ENCODE measurements at regions not wholly inside any gene's neighbourhood (a gene's known extent, or its start where the extent isn't known, plus 50 kb on each side); places are given as distances from the start of the nearest gene placed in this dataset.
"Not testable (repeated sequence)": the region's sequence is repeated elsewhere in the genome, so short reads cannot be mapped to it uniquely, and the experiment has no call there.

DNA sequence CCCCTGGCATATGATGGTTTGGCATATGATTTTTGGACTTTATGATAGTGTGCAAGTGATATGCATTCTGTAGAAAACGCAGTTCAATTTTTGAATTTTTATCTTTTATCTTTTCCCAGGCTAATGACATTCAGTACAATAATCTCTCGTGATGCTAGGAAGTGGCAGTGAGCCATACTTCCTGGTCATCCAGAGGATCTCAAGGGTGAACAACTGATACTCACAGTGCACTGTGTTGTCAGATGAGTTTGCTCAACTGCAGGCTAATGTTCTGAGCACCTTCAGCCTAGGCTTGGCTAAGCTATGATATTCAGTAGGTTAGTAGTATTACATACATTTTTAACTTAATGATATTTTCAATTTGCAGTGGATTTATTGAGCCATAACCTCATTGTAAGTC, 405.3 kb downstream of the PCDH7 start:
- no peak for DNase-seq

DNA sequence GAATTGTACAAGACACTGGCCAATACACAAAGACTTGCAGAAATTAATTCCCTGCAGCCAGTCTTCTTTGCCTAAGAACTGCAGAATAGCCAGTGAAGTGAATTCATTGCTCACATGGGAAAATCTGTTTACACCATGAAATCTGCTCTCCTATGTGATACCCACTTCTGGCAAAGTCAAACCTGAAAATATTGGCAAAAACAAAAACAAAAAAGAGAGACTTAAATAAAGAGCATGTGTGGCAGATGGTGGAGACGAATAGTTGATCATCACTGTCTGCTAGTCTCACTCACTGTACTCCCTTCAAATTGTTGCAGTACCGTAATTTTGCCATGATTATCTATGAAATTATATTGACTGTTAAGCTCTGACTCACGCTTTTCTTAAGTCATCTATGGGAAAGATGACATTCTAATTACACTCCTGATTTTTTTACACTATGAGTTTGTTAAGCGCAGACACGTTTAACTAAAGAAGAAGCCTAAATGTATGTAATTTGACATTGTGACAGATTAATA, 406.8 kb downstream of the PCDH7 start:
- DNase-seq, result no peak

DNA sequence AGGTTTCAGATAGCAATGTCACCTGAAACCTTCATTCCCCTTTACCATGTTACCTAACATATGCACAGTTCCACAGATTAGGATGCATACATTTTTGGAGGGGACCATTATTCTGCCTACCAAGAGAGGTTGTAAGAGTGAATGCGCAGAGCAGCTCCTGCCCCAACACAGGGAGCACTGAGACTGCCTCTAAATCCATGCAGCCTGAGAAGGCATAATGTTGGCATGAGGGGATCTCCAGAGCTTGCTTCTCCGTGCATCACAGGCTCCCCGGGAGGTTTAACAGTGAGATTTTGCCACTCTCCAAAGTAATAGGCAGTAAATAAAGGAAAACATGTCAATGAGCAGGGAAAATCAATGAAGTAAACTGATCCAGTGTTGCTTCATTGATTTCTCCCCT, 410.8 kb downstream of the PCDH7 start:
- no peak for DNase-seq

DNA sequence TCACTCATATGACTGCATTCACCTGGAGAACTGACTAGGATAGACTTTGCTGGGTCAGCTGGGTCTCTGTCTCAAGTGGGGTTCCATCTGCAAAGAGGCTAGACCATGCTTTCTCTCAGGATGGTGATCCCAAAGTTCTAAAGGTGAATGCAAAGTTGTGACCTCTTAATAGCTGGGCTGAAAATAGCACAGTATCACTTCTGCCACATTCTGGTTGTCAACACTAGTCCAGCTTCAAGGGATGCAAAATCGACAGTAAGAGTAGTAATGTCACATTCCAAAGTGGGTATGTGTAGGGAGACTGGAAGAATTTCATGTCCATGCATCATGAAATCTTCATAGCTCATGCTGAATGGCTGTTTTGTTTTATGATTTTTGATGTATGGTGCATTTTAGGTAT, 414.6 kb downstream of the PCDH7 start:
- no peak for DNase-seq

DNA sequence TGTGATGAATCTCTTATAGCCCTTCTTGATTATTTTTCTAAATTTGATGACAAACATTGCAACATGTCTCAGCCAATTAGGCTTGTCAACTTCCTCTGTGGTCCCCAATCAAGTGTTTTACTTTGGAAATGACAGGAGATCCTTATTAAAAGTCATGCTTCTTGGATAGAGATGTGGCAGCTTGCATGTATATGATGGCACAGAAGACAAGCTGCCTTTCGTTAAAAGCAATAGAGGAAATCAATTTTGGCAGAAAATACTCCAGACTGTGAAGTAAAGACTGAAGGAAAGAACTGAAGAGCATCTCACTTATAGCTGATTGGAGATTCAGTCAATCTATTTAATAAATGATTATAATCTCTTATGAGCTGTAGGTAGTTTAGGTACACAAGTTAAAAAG, 419.6 kb downstream of the PCDH7 start:
- no peak for DNase-seq

DNA sequence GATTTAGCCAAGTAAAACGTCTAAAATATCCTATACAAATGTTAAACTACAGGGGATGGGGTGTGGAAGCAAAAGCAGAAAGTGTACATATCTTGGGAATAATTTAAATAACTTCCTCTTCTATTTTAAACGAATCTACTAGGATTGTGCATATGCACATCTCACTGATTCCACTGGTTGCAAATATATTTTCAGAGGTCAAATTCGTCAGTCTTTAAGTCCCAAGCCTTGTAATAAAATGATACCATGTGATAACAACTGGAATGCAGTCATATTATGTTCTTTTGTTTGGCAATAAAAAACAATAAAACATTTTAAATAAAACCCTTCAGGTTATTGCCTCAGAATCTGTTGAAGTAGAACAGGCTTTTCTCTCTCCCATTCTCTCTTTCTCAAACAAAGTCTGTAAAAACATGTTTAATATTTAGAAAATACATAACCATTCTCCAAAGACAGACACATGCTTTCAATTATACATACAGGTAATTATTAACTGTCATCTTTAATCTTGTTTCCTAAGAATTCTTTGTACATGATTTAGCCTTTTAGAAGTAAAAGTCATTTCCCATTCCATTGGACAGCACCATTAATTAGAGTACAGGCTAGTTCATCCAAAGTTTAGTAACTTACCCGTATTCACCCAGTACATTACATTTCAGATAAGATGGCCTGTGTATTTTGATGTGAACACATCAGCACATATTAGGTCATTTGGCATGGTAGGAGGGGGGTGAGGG, 421.1 kb downstream of the PCDH7 start:
- DNase-seq, result no peak

DNA sequence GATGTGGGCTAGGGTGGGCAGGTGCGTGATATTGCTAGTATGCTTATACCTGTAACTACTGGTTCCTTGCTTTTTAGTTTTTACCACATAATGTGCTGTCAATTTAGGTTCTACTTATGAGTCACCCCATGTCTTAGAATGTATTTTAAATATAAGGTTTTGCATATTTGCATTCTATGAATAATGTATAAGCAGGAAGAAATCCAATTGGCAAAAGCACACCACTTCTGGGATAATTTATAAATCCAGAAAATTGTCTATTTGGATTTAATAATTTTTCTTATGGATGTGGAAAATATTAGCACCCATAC, 421.6 kb downstream of the PCDH7 start:
- DNase-seq, result no peak

DNA sequence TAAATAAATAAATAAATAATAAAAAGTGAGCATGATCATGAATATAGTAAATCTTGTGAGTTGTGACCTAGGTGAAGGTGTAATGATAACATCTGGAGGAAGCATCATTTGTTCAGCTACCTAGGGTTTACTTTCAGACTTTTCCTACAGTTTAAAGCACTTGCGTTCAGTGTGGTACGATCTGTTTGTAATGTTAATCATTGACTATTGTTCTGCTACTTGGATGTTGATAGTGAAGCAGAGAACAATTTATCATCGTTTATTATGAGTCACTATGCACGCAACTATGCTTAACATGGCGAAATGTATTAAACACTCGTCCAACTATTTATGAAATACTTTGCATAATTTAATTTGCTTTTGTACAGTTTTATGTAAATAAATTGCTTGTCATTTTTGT, 426.2 kb downstream of the PCDH7 start:
- no peak for DNase-seq

DNA sequence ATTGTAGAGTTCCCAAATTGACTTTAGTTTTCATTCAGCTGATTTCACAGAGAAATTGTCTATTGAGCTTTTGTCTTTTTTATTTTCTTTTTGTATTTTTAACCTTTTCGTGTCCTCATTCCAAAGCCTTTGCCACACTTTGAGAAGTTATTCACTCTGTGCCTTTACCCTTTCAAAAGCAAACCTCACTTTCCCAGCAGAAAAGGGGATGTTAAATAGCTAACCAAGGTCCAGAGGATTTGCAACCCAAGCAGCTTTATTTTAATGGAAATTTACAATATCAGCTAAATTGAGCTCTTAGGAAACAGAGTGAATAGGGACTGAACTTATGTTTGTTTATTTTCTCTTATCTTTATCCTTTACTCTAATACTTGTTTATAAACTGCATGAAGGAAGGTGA, 428.8 kb downstream of the PCDH7 start:
- no peak for DNase-seq

DNA sequence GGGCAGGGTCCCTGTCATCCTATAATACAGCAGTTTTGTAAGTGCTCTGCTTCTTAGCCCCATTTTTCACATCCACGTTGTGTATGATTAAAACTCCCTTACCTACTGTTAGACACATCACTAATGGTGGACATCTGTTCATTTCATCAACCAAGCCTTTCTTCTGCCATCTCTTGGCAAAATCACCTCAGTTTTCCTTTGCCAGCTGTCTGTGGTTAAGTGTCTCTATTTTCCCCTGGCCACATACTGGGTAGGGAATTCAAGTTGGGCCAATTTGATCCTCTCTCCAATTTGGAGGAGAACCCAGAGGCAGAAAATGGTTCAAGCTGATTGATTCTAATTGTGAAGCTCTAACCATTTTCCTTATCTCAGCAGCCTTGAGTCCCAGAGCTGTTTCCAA, 436.1 kb downstream of the PCDH7 start:
- DNase-seq, result no peak

DNA sequence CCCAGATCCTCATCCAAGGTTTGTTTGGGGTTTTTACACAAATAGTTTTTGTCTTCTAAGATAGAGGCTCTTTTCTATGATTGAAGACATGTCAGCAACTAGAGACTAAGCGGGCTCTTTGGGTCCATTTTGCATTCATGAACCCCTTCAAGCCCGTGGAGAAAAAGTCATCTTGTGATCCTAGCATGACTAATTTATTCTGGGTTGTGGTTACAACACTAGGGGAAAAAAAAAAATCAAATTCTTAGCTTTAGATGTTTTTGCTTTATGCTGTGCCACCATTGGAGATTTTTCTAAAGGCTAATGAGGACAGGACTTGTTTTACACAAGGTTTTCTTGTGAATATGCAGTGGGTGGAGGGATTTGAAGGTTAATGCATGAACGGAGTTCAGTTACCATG, 440.0 kb downstream of the PCDH7 start:
- no peak for DNase-seq

DNA sequence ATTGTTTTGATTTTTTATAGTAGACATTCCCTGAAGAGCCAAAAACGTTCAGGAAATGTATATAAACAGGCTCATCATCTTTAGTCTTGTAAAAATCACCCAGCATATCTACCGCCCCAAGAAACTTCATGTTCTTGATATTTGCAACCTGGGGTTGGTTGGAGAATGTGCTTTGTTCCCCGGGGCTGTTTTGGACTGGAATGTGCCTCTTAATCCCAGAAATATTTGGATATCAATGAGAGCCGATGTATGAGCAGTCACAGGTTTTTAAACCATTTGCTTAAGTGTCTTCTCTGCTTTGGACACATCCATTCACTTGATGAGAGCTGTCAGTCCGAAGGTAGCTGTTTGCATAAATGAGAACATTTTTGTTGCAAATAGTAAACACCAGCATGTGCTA, 449.7 kb downstream of the PCDH7 start:
- DNase-seq, result no peak

DNA sequence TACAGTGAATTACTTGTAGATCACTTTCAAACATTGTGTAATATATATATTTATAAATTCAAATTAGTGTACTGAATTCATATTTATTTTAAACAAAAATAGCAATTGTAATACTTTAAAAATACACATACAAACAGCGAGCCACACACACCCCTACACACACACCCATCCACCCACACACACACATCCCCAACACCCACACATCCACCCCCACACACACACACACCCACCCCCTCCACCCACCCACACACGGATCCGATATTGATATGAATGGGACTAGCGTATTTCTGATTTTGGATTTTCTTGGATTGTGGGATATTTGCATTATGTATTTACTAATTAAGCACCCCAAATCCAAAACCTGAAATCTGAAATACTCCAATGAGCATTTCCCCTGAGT, 451.2 kb downstream of the PCDH7 start:
- no peak for DNase-seq

DNA sequence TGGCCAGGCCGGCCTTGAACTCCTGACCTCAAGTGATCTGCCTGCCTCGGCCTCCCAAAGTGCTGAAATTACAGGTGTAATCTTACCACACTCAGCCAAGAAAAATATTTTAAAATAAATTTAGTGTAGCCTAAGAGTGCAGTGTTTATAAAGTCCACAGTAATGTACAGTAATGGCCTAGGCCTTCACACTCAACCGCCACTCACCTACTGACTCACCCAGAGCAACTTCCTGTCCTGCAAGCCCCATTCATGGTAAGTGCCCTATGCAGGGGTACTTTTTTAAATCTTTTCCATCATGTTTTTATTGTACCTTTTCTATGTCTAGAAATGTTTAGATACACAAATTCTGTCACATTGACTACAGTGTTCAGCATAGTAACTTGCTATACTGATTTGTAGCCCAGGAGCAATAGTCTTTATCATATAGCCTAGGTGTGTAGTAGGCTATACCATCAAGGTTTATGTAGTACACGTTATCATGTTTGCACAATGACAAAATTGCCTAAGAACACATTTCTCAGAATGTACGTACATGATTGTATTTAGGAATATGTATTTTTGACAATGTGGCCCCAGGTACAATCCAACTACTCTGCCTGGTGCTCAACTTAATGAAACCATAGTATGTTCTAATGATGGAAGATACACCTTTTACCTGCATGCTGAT, 455.2 kb downstream of the PCDH7 start:
- no peak for DNase-seq

DNA sequence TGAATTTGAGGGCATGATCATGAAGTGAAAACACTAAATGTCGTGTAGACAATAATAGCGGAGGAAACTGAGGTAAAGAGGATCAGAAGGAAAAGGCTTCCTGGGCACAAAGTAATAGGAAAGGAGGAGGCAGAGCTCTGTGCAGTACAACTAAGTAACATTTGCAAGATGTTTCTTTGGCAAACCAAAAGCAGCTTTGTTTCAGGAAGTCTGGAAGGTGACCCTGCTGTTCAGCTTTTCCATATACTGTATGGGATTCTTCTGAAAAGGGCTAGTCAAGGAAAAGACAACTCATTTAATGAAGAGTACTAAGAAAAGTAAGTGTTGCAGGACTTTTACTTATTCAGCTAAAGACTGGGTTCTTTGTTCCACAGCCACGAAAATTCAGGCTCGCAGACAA, 463.1 kb downstream of the PCDH7 start:
- no peak for DNase-seq

DNA sequence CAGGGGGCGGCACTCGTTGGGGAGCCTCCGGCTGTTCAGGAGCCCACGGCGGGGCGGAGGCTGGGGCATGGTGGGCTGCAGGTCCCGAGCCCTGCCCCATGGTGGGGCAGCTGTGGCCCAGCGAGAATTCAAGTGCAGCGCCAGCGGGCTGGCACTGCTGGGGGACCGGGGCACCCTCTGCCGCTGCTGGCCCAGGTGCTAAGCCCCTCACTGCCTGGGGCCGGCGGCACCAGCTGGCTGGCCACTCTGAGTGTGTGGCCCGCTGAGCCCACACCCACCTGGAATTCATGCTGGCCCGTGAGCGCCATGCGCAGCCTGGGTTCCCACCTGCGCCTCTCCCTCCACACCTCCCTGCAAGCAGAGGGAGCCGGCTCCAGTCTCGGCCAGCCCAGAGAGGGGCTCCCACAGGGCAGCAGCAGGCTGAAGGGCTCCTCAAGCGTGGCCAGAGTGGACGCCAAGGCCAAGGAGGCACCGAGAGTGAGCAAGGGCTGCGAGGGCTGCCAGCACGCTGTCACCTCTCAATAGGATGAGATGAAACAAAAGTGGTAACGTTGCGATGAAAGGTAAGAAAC, 464.9 kb downstream of the PCDH7 start:
- DNase-seq, result no peak

DNA sequence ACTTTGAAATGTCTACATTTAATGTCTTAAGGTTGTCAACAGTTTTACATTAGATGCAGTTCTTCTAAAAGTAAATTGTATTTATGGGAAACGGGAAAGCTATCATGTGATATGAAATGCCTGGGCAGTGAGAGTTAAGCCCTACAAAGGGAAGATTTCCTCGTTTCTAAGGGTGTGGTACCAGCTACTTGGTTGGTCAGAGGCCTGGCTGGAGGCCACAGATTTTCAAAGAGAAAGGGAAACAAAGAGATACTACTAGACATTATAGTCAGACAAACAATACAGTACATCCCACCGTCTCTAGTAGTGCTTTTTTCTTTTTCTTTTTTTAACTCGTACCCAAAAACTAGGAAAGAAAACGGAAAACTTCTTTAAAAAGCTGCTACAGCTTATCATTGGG, 467.8 kb downstream of the PCDH7 start:
- DNase-seq, result no peak

DNA sequence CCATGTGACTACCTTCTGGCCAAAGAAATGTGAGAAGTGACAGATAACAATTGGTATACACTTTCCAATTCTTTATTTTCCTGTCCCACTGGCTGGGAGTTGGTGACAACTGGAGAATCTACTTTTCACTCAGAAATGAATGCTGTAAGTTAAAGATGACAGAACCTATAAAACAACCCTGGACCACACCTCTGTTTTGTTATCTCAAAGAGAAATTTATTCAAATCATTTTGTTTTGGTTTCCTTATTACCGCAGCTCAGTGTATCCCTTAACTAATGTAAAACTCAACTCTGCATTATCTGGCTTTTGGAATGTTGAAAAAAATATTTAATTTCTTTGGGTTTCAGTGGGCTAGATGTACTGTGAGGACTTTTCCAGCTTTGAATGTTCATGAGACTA, 469.8 kb downstream of the PCDH7 start:
- DNase-seq, result no peak

DNA sequence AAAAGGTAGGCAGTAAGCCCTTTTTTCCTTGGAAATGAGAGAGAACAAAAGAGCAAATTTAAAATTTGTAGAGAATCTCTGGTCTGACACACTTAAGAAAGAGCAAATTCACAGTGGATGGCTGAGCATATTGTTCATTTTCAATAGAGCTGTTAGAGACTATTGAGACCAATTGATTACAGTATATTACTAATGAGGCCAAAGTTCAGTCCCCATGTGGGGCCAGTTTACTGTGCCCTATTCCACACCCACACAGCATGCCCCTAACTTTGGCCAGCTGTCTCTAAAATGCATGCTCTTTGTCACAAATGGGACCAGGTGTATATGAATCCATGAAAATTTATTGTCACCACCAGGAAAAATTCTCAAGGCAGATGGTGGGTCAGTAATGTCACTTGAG, 470.5 kb downstream of the PCDH7 start:
- DNase-seq, result no peak

DNA sequence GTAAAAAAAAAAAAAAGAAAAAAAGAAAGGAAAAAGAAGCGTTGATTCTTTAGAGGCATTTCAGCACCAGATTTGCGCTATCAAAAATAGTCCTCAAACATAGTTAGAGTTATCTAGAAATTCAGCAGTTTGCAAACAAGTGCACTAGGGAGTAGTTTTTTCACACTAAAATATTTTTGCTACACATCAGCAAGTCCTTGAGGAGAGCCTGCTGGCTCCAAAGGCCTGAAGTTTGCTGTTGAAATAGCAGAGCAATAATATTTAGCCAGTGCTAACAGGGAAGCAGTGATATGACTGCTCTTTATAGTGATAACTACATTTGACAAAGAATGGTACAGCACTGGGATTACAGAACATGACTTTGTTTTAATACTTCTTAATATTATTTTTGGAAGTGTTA, 472.2 kb downstream of the PCDH7 start:
- no peak for DNase-seq

DNA sequence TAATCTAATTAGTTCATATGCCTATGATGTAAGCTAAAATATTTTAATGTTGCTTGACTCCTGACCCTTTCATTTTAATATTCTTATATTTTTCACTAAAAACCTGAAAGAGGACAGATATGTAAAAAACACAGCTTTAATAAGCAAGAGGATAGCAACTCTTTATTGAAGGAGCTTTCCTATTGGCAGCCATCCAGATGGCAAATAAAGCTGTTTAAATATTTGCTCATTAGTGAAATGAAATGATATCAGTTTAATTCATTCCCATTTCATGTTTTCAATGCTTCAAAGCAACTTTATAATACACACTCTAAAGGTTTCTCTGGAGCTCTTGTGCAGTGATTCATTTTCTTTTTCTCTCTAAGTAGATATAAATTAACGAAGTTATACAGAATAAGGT, 473.4 kb downstream of the PCDH7 start:
- no peak for DNase-seq

DNA sequence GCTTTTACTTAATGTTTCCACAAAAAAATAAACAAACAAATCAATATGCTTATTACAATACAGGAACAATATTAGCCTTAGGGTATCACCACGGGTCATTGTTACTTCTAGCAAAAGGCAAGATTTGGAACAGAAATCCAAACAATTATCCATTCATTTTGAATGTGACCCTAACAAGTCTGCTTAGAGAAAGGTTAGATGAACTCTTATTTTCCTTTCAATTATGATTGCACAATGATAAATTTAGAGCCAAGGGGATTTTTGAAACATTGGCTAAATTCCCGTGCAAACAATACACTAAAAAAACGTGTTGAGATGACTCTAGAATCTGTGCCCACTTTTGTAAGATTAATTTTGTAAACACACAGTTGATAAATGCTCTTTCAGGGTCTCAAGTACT, 474.7 kb downstream of the PCDH7 start:
- no peak for DNase-seq

DNA sequence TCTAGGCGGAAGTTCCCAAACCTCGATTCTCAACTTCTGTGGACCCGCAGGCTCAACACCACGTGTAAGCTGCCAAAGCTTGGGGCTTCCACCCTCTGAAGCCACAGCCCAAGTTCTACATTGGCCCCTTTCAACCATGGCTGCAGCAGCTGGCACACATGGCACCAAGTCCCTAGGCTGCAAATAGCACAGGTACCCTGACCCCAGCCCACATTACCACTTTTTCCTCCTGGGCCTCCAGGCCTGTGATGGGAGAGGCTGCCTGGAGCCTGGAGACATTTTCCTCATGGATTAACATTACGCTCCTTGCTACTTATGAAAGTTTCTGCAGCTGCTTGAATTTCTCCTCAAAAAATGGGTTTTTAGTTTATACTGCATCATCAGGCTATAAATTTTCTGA, 479.5 kb downstream of the PCDH7 start:
- DNase-seq, result no peak

DNA sequence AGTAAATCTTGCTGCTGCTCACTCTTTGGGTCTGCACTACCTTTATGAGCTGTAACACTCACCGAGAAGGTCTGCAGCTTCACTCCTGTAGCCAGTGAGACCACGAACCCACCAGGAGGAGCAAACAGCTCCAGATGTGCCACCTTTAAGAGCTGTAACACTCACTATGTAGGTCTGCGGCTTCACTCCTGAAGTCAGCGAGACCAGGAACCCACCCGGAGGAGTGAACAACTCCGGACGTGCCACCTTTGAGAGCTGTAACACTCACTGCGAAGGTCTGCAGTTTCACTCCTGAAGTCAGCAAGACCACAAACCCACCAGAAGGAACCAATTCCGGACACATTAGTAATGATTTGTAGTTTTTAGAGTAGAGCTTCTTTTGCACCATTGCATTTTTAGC, 481.9 kb downstream of the PCDH7 start:
- DNase-seq, result not testable (repeated sequence)

DNA sequence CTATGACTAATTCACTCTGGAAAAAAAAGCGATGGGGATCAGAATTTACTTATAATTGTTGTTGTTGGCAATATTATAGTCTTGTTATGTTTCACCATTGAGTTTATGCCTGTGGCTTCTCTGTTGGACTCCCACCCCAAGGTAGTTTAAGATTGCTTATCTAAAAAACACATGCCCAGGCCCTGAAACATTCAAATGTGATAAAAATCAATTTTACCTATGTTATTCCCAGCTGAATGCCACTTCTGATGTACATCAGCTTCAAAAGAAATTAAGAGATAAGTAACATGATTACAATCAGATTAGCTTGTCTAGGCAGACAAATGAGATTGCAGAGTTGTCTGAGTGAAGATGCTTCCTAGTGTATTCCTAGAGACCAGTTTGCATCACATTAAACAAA, 484.7 kb downstream of the PCDH7 start:
- no peak for DNase-seq

Measured in CD4-positive, alpha-beta T cell treated with Interleukin-17A for 1 hour (primary cell).